ENCODE measurements at regions not wholly inside any gene's neighbourhood (a gene's known extent, or its start where the extent isn't known, plus 50 kb on each side); places are given as distances from the start of the nearest gene placed in this dataset.

DNA sequence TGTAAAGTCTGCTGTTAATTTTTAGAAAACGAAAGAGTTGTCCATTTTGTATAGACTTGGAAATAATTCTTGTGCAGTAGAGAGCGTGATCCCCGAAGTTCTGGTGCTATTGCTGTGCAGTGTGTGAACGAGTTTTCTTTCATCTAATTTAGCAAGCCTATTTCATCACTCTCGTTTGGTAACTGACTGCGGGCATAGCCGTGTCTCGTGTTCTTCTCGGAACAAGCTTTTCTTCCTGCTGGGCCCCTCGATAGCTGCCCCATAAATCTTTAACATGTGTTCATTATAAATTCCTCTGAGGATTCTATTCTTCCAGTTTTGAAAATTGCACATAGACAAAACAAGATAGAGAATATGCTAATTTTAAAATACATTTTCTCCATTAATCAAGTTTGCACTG, 622.0 kb upstream of the PFKP start:
- H3K4me1 ChIP-seq (ENCODE audit: insufficient read depth, poor library complexity, severe bottlenecking) = no peaks in the 10 kb centered on the region
- peaks cover 4% of the 10 kb centered on the region for H3K27me3 ChIP-seq (ENCODE audit: insufficient read depth, poor library complexity, severe bottlenecking)
- no peaks in the 10 kb centered on the region for H3K9me3 ChIP-seq (ENCODE audit: severe bottlenecking)
- ATAC-seq (ENCODE audit: low read depth) (no peak), DNase-seq (ENCODE audit: low spot score) (no peak)
- no peak overlapping the region for H3K4me3 ChIP-seq (ENCODE audit: severe bottlenecking)
- H3K27ac ChIP-seq (ENCODE audit: poor library complexity, severe bottlenecking) = no peak overlapping the region
- TF ChIP-seq CTCF (IDR thresholded peaks at IDR 0.05; ENCODE audit: poor library complexity, severe bottlenecking) = no peak
- H3K36me3 ChIP-seq (ENCODE audit: low read depth) = no peaks in the 10 kb centered on the region

GRCh38 chr10:2439983-2440382, 627.4 kb upstream of the PFKP start:
- ATAC-seq (ENCODE audit: low read depth) = no peak
- Histone ChIP-seq H3K4me3 (ENCODE audit: severe bottlenecking) (no peak overlapping the region), H3K27ac (ENCODE audit: poor library complexity, severe bottlenecking) (no peak overlapping the region), H3K27me3 (ENCODE audit: insufficient read depth, poor library complexity, severe bottlenecking) (peaks cover 2% of the 10 kb centered on the region), H3K4me1 (ENCODE audit: insufficient read depth, poor library complexity, severe bottlenecking) (no peaks in the 10 kb centered on the region), H3K36me3 (ENCODE audit: low read depth) (no peaks in the 10 kb centered on the region), H3K9me3 (ENCODE audit: severe bottlenecking) (no peaks in the 10 kb centered on the region)
- no peak for DNase-seq (ENCODE audit: low spot score)
- TF ChIP-seq CTCF (IDR thresholded peaks at IDR 0.05; ENCODE audit: poor library complexity, severe bottlenecking) = no peak

DNA sequence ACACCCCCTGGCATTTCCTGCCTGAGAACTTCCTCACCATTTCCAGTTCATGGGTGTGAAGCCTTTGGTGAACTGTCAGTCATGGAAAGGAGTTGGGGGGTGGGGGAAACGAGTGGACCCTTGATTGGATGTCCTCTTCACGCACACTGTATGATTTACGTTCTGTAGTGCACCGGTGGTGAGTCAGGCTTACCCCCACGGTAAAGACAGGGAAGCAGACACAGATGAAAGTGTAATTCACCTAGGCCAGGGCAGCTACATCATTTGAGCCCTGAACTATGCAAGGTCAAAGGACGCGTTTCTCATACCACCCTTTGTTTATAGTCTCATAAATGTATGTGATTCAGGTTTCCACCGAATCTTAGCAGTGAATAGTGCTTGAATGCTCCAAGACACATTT, 628.3 kb upstream of the PFKP start:
- Histone ChIP-seq H3K4me3 (ENCODE audit: severe bottlenecking) (no peak overlapping the region), H3K27me3 (ENCODE audit: insufficient read depth, poor library complexity, severe bottlenecking) (peaks cover 2% of the 10 kb centered on the region), H3K9me3 (ENCODE audit: severe bottlenecking) (no peaks in the 10 kb centered on the region), H3K4me1 (ENCODE audit: insufficient read depth, poor library complexity, severe bottlenecking) (no peaks in the 10 kb centered on the region), H3K27ac (ENCODE audit: poor library complexity, severe bottlenecking) (no peak overlapping the region), H3K36me3 (ENCODE audit: low read depth) (no peaks in the 10 kb centered on the region)
- TF ChIP-seq CTCF (IDR thresholded peaks at IDR 0.05; ENCODE audit: poor library complexity, severe bottlenecking) = no peak
- ATAC-seq (ENCODE audit: low read depth) (no peak), DNase-seq (ENCODE audit: low spot score) (no peak)

- ATAC-seq (ENCODE audit: low read depth) (no peak), DNase-seq (ENCODE audit: low spot score) (no peak)
- no peak for TF ChIP-seq CTCF (IDR thresholded peaks at IDR 0.05; ENCODE audit: poor library complexity, severe bottlenecking)
- H3K9me3 ChIP-seq (ENCODE audit: severe bottlenecking) = no peaks in the 10 kb centered on the region
- H3K27ac ChIP-seq (ENCODE audit: poor library complexity, severe bottlenecking) = no peak overlapping the region
- H3K36me3 ChIP-seq (ENCODE audit: low read depth) = no peaks in the 10 kb centered on the region
- no peak overlapping the region for H3K4me3 ChIP-seq (ENCODE audit: severe bottlenecking)
- peaks cover 2% of the 10 kb centered on the region for H3K27me3 ChIP-seq (ENCODE audit: insufficient read depth, poor library complexity, severe bottlenecking)
- H3K4me1 ChIP-seq (ENCODE audit: insufficient read depth, poor library complexity, severe bottlenecking) = no peaks in the 10 kb centered on the region
Measured at GRCh38 chr10:2438248-2438939, 629.0 kb upstream of the PFKP start.

- TF ChIP-seq CTCF (IDR thresholded peaks at IDR 0.05; ENCODE audit: poor library complexity, severe bottlenecking) = no peak
- Histone ChIP-seq H3K36me3 (ENCODE audit: low read depth) (no peaks in the 10 kb centered on the region), H3K4me1 (ENCODE audit: insufficient read depth, poor library complexity, severe bottlenecking) (no peaks in the 10 kb centered on the region), H3K27me3 (ENCODE audit: insufficient read depth, poor library complexity, severe bottlenecking) (peaks cover 2% of the 10 kb centered on the region), H3K4me3 (ENCODE audit: severe bottlenecking) (no peak overlapping the region), H3K9me3 (ENCODE audit: severe bottlenecking) (no peaks in the 10 kb centered on the region), H3K27ac (ENCODE audit: poor library complexity, severe bottlenecking) (no peak overlapping the region)
- ATAC-seq (ENCODE audit: low read depth) (no peak), DNase-seq (ENCODE audit: low spot score) (no peak)
Measured at GRCh38 chr10:2436933-2437332, 630.4 kb upstream of the PFKP start.

All from RWPE2 (cell line).